ENCODE measurements at regions not wholly inside any gene's neighbourhood (a gene's known extent, or its start where the extent isn't known, plus 50 kb on each side); places are given as distances from the start of the nearest gene placed in this dataset.

DNA sequence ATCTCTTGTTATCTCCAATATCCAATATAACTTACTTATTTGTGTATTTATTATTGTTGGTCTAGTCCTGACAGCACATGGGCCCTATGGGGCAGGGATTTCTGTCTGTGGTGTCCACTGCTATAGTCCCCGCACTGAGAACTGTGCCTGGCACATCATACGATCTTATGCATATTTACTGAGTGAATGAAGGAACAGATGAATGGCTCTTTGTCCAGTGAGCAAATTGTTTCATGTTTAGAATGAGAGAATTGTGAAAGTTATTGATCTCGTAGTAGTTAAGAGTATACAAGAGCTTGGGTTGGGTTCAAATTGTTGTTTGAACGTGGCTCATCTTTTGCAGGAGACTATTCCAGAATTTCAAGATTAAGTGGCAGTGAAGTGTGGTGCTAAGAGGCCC is 96.1 kb upstream of the SLC34A2 start:
- H3K4me3 Mint-ChIP-seq = no peak overlapping the region
- no peaks in the 10 kb centered on the region for H4K20me1 ChIP-seq (replicated peaks; ENCODE audit: insufficient read depth)
- peaks cover 7% of the 10 kb centered on the region for H3K27me3 Mint-ChIP-seq (ENCODE audit: insufficient read depth, low read depth, poor library complexity)
- no peaks in the 10 kb centered on the region for H3F3A ChIP-seq (replicated peaks; ENCODE audit: low read depth)
- no peak overlapping the region for H2AFZ ChIP-seq
- no peaks in the 10 kb centered on the region for H3K79me2 ChIP-seq (replicated peaks; ENCODE audit: insufficient read depth)
- H3K9me2 ChIP-seq (ENCODE audit: insufficient read depth) = no peaks in the 10 kb centered on the region; the same call in 1 of the 2 replicates
- H3K9me3 Mint-ChIP-seq = no peaks in the 10 kb centered on the region
- no peak overlapping the region for H3K4me3 ChIP-seq
- DNase-seq (ENCODE audit: low spot score) (no peak), ATAC-seq (no peak)
- H3K36me3 Mint-ChIP-seq (ENCODE audit: low read depth) = no peaks in the 10 kb centered on the region
- H3K27me3 ChIP-seq (ENCODE audit: insufficient read depth) = no peaks in the 10 kb centered on the region
- no peak for TF ChIP-seq POLR2AphosphoS5 (IDR thresholded peaks at IDR 0.05; ENCODE audit: low read depth)
- no peak for TF ChIP-seq EZH2phosphoT487 (IDR thresholded peaks at IDR 0.05; ENCODE audit: unreplicated experiment)
- TF ChIP-seq, protein P1, sequence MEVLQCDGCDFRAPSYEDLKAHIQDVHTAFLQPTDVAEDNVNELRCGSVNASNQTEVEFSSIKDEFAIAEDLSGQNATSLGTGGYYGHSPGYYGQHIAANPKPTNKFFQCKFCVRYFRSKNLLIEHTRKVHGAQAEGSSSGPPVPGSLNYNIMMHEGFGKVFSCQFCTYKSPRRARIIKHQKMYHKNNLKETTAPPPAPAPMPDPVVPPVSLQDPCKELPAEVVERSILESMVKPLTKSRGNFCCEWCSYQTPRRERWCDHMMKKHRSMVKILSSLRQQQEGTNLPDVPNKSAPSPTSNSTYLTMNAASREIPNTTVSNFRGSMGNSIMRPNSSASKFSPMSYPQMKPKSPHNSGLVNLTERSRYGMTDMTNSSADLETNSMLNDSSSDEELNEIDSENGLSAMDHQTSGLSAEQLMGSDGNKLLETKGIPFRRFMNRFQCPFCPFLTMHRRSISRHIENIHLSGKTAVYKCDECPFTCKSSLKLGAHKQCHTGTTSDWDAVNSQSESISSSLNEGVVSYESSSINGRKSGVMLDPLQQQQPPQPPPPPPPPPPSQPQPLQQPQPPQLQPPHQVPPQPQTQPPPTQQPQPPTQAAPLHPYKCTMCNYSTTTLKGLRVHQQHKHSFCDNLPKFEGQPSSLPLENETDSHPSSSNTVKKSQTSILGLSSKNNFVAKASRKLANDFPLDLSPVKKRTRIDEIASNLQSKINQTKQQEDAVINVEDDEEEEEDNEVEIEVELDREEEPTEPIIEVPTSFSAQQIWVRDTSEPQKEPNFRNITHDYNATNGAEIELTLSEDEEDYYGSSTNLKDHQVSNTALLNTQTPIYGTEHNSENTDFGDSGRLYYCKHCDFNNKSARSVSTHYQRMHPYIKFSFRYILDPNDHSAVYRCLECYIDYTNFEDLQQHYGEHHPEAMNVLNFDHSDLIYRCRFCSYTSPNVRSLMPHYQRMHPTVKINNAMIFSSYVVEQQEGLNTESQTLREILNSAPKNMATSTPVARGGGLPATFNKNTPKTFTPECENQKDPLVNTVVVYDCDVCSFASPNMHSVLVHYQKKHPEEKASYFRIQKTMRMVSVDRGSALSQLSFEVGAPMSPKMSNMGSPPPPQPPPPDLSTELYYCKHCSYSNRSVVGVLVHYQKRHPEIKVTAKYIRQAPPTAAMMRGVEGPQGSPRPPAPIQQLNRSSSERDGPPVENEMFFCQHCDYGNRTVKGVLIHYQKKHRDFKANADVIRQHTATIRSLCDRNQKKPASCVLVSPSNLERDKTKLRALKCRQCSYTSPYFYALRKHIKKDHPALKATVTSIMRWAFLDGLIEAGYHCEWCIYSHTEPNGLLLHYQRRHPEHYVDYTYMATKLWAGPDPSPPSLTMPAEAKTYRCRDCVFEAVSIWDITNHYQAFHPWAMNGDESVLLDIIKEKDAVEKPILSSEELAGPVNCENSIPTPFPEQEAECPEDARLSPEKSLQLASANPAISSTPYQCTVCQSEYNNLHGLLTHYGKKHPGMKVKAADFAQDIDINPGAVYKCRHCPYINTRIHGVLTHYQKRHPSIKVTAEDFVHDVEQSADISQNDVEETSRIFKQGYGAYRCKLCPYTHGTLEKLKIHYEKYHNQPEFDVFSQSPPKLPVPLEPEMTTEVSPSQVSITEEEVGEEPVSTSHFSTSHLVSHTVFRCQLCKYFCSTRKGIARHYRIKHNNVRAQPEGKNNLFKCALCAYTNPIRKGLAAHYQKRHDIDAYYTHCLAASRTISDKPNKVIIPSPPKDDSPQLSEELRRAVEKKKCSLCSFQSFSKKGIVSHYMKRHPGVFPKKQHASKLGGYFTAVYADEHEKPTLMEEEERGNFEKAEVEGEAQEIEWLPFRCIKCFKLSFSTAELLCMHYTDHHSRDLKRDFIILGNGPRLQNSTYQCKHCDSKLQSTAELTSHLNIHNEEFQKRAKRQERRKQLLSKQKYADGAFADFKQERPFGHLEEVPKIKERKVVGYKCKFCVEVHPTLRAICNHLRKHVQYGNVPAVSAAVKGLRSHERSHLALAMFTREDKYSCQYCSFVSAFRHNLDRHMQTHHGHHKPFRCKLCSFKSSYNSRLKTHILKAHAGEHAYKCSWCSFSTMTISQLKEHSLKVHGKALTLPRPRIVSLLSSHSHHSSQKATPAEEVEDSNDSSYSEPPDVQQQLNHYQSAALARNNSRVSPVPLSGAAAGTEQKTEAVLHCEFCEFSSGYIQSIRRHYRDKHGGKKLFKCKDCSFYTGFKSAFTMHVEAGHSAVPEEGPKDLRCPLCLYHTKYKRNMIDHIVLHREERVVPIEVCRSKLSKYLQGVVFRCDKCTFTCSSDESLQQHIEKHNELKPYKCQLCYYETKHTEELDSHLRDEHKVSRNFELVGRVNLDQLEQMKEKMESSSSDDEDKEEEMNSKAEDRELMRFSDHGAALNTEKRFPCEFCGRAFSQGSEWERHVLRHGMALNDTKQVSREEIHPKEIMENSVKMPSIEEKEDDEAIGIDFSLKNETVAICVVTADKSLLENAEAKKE (CRISPR knock-in tag; IDR thresholded peaks at IDR 0.05) = no peak
- no peaks in the 10 kb centered on the region for H3K4me1 ChIP-seq (ENCODE audit: insufficient read depth)
- no peak overlapping the region for H3K4me2 ChIP-seq
- H3K27ac ChIP-seq (ENCODE audit: low read depth) = no peak overlapping the region
- H3K27ac Mint-ChIP-seq = no peak overlapping the region
- H3K4me1 Mint-ChIP-seq = peaks cover 9% of the 10 kb centered on the region
- no peaks in the 10 kb centered on the region for H3K36me3 ChIP-seq (ENCODE audit: insufficient read depth)

DNA sequence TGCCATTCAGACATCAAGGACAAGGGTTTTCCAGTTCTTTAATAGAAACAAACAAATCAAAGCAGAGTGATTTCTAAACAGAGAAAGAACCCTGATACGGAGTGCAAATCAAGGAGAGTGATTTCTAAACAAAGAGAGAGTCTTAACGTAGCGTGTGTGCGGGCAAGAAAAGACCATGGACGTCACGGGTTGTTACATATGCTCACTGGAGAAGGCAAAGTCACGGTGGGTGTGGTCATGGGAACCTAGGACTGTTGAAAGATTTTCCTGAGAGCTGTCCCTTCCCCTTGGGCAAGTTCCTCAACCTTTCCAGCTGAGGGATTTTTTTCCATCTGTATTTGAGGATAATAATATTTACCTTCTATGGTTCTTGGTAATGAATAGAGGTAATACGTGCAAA is 95.0 kb upstream of the SLC34A2 start:
- no peaks in the 10 kb centered on the region for H4K20me1 ChIP-seq (replicated peaks; ENCODE audit: insufficient read depth)
- H3K27ac ChIP-seq (ENCODE audit: low read depth) = no peak overlapping the region
- H3K36me3 Mint-ChIP-seq (ENCODE audit: low read depth) = no peaks in the 10 kb centered on the region
- peaks cover 9% of the 10 kb centered on the region for H3K4me1 Mint-ChIP-seq
- H3K4me3 Mint-ChIP-seq = no peak overlapping the region
- no peaks in the 10 kb centered on the region; the same call in 1 of the 2 replicates for H3K9me2 ChIP-seq (ENCODE audit: insufficient read depth)
- no peak overlapping the region for H3K27ac Mint-ChIP-seq
- H3K79me2 ChIP-seq (replicated peaks; ENCODE audit: insufficient read depth) = no peaks in the 10 kb centered on the region
- ATAC-seq (no peak), DNase-seq (ENCODE audit: low spot score) (no peak)
- H3K4me2 ChIP-seq = no peak overlapping the region
- H3K4me1 ChIP-seq (ENCODE audit: insufficient read depth) = no peaks in the 10 kb centered on the region
- H3K27me3 Mint-ChIP-seq (ENCODE audit: insufficient read depth, low read depth, poor library complexity) = peaks cover 9% of the 10 kb centered on the region
- H3K36me3 ChIP-seq (ENCODE audit: insufficient read depth) = no peaks in the 10 kb centered on the region
- H3F3A ChIP-seq (replicated peaks; ENCODE audit: low read depth) = no peaks in the 10 kb centered on the region
- no peaks in the 10 kb centered on the region for H3K27me3 ChIP-seq (ENCODE audit: insufficient read depth)
- no peak overlapping the region for H3K4me3 ChIP-seq
- H3K9me3 Mint-ChIP-seq = no peaks in the 10 kb centered on the region
- H2AFZ ChIP-seq = 0 out of 2 replicates have a peak overlapping the region, but pooled peaks have one; percentile 32
- TF ChIP-seq EZH2phosphoT487 (IDR thresholded peaks at IDR 0.05; ENCODE audit: unreplicated experiment) (no peak), EZH2 (IDR thresholded peaks at IDR 0.05; ENCODE audit: low read depth, unreplicated experiment) (no peak), CREB1 (CRISPR knock-in tag; IDR thresholded peaks at IDR 0.05; ENCODE audit: low read depth) (no peak), NANOG (IDR thresholded peaks at IDR 0.05; ENCODE audit: borderline replicate concordance) (no peak), ZNF114 (CRISPR knock-in tag; IDR thresholded peaks at IDR 0.05) (no peak), STAT1 (IDR thresholded peaks at IDR 0.05; ENCODE audit: unreplicated experiment) (no peak), POLR2AphosphoS5 (IDR thresholded peaks at IDR 0.05; ENCODE audit: low read depth) (no peak)
- TF ChIP-seq, protein P2, sequence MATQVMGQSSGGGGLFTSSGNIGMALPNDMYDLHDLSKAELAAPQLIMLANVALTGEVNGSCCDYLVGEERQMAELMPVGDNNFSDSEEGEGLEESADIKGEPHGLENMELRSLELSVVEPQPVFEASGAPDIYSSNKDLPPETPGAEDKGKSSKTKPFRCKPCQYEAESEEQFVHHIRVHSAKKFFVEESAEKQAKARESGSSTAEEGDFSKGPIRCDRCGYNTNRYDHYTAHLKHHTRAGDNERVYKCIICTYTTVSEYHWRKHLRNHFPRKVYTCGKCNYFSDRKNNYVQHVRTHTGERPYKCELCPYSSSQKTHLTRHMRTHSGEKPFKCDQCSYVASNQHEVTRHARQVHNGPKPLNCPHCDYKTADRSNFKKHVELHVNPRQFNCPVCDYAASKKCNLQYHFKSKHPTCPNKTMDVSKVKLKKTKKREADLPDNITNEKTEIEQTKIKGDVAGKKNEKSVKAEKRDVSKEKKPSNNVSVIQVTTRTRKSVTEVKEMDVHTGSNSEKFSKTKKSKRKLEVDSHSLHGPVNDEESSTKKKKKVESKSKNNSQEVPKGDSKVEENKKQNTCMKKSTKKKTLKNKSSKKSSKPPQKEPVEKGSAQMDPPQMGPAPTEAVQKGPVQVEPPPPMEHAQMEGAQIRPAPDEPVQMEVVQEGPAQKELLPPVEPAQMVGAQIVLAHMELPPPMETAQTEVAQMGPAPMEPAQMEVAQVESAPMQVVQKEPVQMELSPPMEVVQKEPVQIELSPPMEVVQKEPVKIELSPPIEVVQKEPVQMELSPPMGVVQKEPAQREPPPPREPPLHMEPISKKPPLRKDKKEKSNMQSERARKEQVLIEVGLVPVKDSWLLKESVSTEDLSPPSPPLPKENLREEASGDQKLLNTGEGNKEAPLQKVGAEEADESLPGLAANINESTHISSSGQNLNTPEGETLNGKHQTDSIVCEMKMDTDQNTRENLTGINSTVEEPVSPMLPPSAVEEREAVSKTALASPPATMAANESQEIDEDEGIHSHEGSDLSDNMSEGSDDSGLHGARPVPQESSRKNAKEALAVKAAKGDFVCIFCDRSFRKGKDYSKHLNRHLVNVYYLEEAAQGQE (IDR thresholded peaks at IDR 0.05; ENCODE audit: unreplicated experiment) = no peak
- TF ChIP-seq, protein P3, sequence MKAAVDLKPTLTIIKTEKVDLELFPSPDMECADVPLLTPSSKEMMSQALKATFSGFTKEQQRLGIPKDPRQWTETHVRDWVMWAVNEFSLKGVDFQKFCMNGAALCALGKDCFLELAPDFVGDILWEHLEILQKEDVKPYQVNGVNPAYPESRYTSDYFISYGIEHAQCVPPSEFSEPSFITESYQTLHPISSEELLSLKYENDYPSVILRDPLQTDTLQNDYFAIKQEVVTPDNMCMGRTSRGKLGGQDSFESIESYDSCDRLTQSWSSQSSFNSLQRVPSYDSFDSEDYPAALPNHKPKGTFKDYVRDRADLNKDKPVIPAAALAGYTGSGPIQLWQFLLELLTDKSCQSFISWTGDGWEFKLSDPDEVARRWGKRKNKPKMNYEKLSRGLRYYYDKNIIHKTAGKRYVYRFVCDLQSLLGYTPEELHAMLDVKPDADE (IDR thresholded peaks at IDR 0.05) = no peak
